Gastroesophageal sphincter (tissue), 3 donors: ENCODE measurements at regions not wholly inside any gene's neighbourhood (a gene's known extent, or its start where the extent isn't known, plus 50 kb on each side); places are given as distances from the start of the nearest gene placed in this dataset.

Source experiments
- POLR2A ChIP-seq, 2 donors: fragments of 450-650 bp; IDR thresholded peaks; one replicate each; pipeline ENCODE4 v1.6.1; 2017; ENCODE audit warnings: antibody characterized with exemption in 2 of 2, mild to moderate bottlenecking in 2 of 2, moderate library complexity in 1 of 2
- TF ChIP-seq, protein P1 (sequence below), 4 experiments: fragments of 200-600 bp in 2 of 4; fragments of 450-650 bp in 2 of 4; sonication (generic) in 1 of 4; IDR thresholded peaks; one replicate each; pipeline ENCODE4 v1.5.1; 2017 to 2019; ENCODE audit warnings: antibody characterized with exemption in 4 of 4, mild to moderate bottlenecking in 2 of 4, moderate library complexity in 2 of 4

GRCh38 chr5:155250596-155250995, 237.0 kb downstream of the KIF4B start:
- TF ChIP-seq, protein P1, sequence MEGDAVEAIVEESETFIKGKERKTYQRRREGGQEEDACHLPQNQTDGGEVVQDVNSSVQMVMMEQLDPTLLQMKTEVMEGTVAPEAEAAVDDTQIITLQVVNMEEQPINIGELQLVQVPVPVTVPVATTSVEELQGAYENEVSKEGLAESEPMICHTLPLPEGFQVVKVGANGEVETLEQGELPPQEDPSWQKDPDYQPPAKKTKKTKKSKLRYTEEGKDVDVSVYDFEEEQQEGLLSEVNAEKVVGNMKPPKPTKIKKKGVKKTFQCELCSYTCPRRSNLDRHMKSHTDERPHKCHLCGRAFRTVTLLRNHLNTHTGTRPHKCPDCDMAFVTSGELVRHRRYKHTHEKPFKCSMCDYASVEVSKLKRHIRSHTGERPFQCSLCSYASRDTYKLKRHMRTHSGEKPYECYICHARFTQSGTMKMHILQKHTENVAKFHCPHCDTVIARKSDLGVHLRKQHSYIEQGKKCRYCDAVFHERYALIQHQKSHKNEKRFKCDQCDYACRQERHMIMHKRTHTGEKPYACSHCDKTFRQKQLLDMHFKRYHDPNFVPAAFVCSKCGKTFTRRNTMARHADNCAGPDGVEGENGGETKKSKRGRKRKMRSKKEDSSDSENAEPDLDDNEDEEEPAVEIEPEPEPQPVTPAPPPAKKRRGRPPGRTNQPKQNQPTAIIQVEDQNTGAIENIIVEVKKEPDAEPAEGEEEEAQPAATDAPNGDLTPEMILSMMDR (IDR thresholded peaks at IDR 0.05): no peak
- TF ChIP-seq POLR2A (IDR thresholded peaks at IDR 0.05): no peak
